RPMI8226 (cell line): ENCODE measurements at regions not wholly inside any gene's neighbourhood (a gene's known extent, or its start where the extent isn't known, plus 50 kb on each side); places are given as distances from the start of the nearest gene placed in this dataset.
"Not testable (repeated sequence)": the region's sequence is repeated elsewhere in the genome, so short reads cannot be mapped to it uniquely, and the experiment has no call there.

Experiments used
- DNase-seq: peaks from one replicate; pipeline ENCODE4 v3.0.0-alpha.2; 2015

DNA sequence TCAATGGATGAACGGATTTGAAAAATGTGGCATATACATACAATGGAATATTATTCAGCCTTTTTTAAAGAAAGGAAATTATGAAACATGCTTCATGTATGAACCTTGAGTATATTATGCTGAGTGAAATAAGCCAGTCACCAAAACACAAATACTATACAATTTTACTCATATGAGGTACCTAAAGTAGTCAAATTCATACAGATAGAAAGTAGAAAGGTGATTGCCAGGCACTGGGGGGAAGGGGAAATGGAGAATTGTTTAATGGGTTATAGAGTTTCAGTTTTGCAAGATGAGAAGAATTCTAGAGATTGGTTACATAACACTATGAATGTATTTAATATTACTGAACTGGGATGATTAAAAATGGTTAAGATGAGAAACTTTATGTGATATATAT lies 171.4 kb downstream of the TMTC3 start:
- DNase-seq = no peak

DNA sequence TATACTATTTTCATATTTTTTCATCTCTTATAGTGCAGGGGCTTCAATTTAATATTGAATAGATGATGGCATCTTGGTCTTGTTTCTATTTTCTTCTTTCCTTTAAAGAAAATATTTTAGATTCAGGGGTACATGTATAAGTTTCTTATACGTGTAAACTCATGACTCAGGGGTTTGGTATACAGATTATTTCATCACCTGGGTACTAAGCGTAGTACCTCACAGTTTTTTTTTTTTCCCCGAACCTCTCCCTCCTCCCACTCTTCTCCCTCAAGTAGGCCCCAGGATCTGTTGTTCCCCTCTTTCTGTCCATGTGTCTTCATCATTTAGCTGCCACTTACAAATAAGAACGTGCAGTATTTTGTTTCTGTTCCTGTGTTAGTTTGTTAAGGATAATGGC lies 172.6 kb downstream of the TMTC3 start:
- DNase-seq = no peak

DNA sequence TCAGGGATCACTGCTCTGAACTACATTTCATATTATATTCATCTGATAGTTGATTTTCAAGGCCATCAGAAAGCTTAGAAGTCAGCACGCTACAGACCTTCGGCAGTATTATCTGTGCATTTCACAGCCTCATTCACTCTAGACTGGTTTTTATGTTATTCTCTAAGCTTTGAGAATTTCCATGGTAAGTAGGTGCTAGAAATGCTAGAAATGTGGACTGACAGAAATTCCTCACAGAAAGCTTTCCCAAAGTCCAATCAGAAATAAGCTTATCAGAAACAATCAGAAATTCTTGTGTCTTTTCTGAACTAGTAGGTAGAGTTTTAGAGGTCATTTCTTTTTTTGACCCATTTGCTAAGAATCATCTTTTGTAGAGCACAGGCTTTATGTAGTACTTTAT lies 176.6 kb downstream of the TMTC3 start:
- DNase-seq = no peak

DNA sequence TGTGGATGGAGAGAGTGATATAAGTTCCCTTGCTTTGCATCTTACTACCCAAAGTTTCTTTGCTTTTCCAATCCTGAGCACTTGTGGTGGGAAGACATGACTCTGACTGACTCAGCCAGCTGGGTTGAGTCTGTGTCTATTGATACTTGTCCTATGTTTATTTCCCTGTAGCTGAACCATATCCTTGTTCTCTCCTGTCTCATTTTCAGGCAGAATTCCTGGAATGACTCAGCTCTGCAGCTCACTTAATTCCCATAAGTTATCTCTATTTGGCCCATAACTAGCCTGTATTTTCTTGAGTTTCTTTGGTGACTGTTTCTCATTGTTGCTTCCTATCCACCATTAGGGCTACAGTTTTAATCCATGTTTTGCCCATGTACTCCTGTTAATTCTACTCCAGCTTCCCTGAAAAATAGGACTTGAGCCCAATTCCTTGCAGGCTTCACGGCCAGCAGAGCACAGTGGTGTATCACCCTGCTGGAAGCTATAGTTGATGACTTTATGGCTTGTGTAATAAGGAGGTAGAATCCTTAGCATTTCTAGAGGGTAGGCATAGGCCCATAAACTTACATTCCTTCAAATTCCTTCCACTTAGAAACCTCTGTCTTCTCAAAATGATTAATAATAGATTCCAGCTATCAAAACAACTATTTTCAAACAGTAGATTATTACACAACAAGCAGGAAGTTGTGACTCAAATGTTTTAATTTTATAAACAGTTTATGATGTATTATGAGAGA lies 183.1 kb downstream of the TMTC3 start:
- no peak for DNase-seq

DNA sequence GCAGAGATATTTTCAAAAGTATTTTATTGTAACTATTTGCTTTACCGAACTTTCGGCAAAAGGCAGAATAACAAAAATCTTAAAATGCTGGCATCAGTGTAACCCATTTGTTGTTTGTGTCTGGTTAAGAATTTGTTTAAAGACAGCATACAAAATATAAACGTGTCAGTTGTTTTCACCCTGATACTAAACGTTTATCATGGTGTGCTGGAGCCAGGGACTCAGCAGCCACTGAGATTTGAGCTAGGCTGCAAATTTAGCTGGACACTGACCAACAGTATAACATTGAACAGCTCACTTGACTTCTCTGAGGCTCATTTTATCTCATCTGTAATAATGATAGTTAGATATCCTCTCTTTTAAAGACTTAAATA lies 183.7 kb downstream of the TMTC3 start:
- DNase-seq = no peak

DNA sequence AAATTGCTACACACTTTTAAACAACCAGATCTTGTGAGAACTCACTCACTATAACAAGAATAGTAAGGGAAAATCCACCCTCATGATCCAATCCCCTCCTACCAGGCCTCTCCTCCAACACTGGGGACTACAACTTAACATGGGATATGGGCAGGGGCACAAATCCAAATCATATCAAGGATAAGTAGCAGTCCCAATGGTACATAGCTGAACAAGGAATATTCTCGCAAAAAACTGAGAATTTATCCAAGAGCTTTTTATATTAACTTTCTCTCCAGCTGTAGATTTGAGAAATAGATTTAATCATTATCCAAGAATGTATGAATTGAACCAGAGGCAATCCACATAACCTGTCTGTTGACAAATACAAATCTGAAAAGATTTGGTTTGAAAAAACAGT lies 185.2 kb downstream of the TMTC3 start:
- no peak for DNase-seq

DNA sequence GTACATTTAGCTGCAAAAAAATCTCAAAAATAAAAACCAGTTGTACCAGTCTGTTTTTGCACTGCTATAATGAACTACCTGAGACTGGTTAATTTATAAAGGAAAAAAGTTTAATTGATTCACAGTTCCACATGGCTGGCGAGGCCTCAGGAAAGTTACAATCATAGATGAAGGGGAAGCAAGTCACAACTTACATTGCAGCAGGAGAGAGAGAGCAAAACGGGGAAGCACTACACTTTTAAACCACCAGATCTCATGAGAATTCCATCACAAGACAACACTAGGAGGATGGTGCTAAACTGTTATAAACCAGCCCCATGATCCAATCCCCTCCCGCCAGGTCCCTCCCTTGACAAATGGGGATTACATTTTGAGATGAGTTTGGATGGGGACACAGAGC lies 186.0 kb downstream of the TMTC3 start:
- no peak for DNase-seq

DNA sequence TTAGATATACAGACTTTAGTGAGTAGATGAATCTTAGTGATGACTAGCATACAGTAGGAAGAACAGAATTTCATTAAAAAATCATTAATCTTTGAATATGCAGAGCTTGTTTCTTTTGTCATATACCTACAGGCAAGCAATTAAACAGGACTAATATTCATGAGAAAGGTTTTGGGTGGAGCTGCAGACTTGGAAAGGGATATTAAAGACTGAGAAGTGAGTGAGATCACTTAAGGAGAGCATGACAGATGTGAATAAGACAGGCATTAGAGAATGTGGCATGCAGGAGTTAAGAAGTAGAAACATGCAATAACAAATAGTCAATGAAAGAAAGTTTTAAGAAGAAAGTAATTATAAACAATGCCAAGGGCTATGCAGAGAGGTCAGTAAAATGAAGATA lies 187.7 kb downstream of the TMTC3 start:
- DNase-seq = no peak

DNA sequence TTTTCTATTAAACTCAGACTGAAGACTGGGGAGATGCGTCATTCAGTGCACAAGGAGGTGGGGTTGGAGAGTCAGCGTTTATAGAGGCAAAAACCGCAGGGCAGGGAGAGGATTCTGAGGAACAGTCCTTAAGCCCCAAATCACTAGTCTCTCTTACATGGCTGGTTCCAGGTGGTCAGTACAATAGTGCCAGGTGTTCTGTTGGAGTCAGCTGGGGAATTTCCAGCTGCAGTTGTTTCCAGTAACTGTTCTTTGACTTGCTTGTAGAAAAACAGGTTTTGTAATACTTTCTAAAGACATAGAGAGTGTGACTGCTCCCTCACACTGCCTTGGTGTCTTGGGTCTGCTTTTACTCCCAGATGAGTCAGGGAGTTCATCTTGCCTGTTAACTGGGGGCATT lies 192.2 kb downstream of the TMTC3 start:
- peak; percentile 90 for DNase-seq

DNA sequence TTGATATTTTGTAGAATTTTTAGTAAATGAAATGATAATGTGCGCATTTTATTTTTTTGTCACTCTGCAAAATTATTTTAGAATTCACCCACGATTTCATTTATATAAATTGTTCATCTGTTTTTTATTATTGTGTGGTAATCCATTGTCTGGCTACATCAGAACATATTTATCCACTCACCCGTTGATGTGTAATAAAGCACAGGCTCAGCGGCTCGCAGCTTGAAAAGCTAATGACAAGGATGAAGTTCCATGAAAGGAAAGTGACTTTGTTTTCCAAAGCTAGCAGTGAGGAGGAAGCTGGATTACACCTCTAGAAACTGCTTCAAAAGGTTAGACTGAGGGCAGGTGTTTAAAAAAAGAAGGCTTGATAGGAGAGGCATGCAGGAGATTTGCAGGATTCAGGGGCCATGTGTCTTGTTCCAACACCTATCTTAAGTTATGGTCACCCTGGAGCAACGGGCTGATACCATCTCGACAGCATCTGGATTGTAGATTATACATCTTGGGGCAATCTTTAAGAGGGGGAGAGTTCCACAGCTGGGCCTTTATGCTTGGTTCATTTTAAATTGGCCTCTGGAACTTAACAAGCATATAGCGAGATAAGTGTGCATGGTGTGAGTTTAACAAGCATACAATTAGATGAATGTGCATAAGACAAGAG lies 194.1 kb downstream of the TMTC3 start:
- DNase-seq = no peak

DNA sequence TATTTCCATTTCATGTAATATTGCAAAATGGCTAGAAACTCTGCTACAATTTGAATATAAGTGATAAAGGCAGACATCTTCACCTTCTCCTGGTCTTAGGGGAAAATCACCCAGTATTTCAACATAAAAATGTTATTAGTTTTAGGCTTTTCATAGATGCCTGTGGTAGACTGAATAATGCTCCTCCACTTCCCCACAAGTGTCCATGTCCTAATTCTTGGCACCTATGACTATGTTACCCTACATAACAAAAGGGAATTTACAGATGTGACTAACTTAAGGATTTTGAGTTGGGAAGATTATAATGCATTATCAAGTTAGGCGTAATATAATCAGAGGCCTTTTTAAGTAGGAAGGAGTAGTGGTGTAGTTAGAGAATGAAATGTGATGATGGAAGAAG lies 196.4 kb downstream of the TMTC3 start:
- no peak for DNase-seq

DNA sequence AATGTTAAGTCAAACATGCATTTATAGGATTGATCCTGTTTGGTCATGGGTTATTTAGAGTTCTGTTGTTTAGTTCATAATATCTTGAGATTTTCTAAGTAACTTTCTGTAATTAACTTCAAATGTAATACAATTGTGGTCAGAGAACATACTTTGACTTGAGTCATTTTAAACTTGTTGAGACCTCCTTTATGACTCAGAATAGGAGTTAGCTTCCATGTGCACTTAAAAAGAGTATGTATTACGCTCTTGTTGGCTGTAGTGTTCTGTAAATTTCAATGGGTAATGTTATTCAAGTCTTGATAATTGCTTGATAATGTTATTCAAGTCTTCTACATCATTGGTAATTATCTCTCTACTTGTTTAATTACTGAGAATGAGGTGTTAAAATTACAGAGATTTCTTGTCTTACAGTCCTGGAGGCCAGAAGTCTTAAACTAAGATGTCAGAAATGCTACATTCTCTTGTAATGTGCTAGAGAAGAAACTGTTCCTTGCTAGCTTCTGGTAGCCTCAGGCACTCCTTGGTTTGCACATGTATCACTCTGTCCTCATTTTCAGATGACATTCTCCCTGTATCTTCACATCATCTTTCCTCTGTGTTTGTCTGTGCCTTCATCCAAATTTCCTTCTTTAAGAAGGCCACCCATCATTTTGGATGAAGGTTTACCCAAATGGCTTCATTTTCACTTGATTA lies 197.3 kb downstream of the TMTC3 start:
- DNase-seq = no peak

DNA sequence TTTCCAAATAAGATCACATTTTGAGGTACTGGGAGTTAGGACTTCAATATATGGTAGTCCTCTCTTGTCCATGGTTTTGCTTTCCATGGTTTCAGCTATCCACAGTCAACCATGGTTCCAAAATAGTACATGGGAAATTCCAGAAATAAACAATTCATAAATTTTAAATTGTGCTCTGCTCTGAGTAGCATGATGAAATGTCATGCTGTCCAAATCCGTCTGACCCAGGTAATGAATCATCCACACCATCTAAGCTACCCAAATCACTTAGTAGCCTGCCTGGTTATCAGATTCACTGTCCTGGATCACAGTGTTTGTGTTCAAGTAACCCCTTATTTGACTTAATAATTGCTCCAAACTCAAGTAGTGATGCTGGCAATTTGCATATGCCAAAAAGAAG lies 197.9 kb downstream of the TMTC3 start:
- DNase-seq = no peak

DNA sequence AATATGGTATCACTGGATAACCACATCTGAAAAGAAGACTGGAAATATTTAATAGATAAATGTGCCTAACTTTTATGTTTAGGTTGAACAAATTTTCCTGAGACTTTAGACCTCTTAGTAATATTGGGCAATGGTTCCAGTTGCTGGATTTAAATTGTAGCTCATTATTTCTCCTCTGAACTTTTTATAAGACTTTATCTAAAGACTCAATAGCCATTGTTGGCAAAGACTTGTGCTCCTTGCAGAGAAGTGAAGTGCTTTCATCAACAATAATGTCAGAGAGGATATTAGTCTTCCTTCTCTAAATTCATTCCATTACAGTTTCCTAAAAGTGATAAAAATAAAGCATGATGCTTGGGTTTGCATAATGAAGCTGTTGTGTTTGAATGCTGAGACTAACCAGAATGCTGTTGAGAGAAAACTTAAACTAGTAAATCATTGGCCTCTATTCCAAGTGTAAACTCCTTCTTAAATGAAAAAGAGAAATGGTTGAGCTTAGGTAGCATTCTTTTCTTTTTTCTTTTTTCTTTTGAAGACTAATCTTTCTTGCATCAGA lies 200.2 kb downstream of the TMTC3 start:
- DNase-seq = no peak

DNA sequence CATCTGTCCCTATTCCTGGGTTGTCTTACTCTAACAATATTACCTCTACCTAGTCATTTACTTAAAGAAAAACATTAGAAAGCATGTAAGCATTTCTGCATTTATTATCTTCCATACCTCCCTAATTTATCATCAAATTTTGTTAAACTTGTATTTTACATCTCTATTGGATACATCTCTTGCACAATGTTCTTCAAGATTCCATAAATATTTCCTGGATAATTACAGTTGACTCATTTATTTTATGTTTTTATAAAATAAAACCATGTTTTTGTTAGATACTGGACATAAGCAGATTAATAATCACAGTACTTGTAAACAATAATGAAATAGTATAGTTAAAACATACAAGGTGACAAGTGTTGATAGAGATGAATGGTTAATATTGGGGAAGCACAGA lies 209.0 kb downstream of the TMTC3 start:
- no peak for DNase-seq

DNA sequence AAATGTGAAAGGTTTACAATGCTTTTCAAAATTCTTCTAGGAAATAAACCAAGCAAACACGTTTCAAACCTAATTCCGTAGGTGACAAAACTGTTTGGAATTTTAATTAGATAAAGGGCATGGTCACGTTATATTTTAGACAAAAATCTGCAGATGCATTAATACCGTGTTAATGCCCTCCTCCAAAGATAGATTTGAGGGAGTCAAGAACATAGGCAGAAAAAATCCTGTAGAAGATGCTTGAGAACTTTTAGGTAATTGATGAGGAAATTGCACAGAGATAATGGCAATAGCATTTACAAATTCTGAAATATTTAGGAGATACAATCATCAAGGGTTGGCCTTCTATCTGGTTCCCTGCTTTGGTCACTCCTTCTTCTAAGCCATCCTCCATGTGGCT lies 212.6 kb downstream of the TMTC3 start:
- no peak for DNase-seq

DNA sequence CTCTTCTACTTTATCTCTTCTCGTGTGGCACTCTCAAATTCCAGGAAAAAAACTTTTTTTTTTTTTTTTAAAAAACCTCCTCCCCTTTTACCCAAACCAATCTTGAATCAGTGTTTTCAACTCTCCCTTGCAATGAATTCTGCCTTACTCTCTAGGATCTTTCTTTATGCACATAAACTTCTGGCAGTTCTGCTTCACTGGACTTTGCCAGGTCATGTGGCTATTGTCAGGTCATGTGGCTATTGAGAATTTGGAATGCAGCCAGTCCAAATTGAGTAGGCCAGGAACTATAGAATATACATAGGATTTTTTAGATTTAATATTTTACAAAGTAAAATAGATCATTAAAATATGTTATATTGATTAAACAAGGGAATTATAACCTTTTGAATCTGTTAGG lies 218.2 kb downstream of the TMTC3 start:
- no peak for DNase-seq

DNA sequence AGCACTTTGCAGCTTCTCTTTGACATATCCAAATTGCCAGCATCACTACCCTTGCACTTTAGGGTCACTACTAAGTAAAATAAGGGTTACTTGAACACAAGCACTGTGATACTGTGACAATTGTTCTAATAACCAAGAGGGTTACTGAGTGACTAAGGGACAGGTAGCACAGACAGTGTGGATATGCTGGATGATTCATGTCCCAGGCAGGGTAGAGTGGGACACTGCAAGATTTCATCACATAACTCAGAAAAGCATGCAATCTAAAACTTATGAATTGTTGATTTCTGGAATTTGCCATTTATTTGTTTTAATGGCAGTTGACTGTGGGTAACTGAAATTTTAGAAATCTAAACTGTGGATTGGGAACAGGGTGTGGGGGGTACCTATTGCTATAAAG lies 218.8 kb downstream of the KITLG start:
- no peak for DNase-seq

DNA sequence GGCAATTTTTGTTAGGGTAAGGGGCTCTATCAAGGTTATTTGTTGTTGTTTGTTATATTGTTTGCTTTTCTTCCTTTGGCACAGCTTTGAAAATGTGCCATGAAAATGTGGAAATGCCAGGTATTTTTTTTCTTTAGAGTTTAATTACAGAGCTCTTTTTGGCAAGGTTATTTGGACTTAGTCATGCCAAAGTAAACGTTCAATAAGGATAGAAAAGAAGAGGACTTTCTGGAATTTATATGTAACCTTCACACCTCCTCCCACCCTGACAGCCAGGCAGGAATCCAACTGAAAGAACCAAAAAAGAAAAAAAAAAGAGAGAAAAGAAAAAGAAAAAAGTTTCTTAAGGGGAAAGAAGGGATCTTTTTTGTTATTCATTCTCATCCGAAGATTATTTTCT lies 217.8 kb downstream of the KITLG start:
- DNase-seq = no peak

DNA sequence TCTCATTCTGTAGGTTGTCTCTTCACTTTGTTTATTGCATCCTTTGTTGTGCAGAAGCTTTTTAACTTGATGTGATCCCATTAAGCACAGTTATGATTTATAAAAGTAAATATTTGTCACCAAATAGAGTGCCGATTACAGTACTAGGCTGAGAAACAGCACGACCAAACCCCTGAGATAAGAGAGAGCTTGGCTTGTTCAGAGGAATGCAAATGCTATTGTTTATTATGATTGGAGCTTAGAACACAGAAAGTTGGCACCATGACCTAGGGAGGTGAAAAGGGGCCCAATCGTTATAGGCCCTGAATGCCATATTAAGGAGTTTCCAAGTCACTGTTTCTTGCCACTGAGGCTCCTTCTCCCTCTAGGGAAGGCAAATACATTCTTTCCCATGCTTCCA lies 214.9 kb downstream of the KITLG start:
- no peak for DNase-seq

DNA sequence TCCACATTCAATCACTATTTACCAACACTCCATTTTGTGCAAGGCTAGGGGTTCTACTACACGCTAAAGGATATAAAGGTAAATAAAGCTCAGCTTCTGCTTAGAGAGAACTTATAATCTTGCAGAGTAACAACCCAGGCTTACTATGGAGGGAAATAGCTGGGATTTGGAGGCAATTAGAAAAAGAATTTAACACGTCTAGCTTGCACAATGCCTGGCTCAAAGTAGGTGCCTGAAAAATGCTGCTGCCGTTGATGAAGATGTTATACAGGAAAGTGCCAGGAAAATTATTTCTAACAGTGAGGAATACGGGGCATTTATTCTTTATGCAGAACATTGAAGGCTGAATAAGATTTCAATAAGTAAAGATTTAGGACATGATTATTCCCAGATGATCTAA lies 214.2 kb downstream of the KITLG start:
- DNase-seq = no peak

DNA sequence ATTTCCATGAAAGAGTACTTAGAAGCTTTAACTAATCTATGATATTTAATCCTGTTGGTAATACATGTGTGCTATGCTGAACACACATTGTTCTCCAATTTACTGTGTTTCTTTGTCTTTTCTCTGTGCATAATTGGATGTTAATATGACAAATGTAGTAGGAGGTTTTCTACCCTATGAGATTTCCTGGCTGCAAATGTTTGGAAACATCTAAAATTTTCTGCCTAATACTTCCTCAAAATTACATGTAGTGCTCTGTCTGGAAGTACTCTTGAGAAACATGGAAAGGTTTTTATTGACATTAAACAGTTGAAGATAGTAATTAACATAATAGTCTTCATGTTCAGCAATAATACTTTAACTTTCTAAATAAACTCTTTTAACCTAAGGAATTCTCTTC lies 213.0 kb downstream of the KITLG start:
- DNase-seq = no peak

DNA sequence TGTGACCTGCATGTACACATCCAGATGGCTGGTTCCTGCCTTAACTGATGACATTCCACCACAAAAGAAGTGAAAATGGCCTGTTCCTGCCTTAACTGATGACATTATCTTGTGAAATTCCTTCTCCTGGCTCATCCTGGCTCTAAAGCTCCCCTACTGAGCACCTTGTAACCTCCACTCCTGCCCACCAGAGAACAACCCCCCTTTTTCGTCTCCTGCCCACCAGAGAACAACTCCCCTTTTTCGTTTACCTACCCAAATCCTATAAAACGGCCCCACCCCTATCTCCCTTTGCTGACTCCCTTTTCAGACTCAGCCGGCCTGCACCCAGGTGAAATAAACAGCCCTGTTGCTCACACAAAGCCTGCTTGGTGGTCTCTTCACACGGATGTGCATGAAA lies 212.2 kb downstream of the KITLG start:
- not testable (repeated sequence) for DNase-seq
